A549 (cell line): ENCODE measurements at regions not wholly inside any gene's neighbourhood (a gene's known extent, or its start where the extent isn't known, plus 50 kb on each side); places are given as distances from the start of the nearest gene placed in this dataset.
"Not testable (repeated sequence)": the region's sequence is repeated elsewhere in the genome, so short reads cannot be mapped to it uniquely, and the experiment has no call there.

ENCODE experiments used
- EP300 ChIP-seq, 2 experiments: fragments of >200 bp; sonication (Bioruptor Twin); formaldehyde crosslinking; IDR thresholded peaks; 2 replicates in 1 of 2; 3 replicates in 1 of 2; pipeline ENCODE4 v1.6.1; 2016 to 2017
- JUNB ChIP-seq: fragments of >200 bp; sonication (Bioruptor Twin); formaldehyde crosslinking; IDR thresholded peaks from 2 replicates; pipeline ENCODE4 v1.6.1; 2016
- KDM1A ChIP-seq: fragments of 200-600 bp; sonication (generic); IDR thresholded peaks from 2 replicates; pipeline ENCODE4 v1.6.1; 2016; ENCODE audit warnings: low read depth, mild to moderate bottlenecking
- POLR2A ChIP-seq: IDR thresholded peaks from 2 replicates; pipeline ENCODE4 v1.6.1; 2012; ENCODE audit warnings: mild to moderate bottlenecking, low read length
- POLR2AphosphoS2 ChIP-seq: conservative IDR thresholded peaks from 2 replicates; pipeline ENCODE4 v1.6.1; 2012; ENCODE audit warnings: low read length, improper control_type of control experiment, inconsistent platforms
- RAD21 ChIP-seq, 2 experiments: fragments of >200 bp in 1 of 2; sonication (Bioruptor Twin) in 1 of 2; formaldehyde crosslinking in 1 of 2; IDR thresholded peaks in 1 of 2; conservative IDR thresholded peaks in 1 of 2; 2 replicates in 1 of 2; 3 replicates in 1 of 2; pipeline ENCODE4 v1.6.1; 2012 to 2018; ENCODE audit warnings: inconsistent platforms in 1 of 2
- TF ChIP-seq, protein P1 (sequence below): fragments of >200 bp; sonication (Bioruptor Twin); formaldehyde crosslinking; IDR thresholded peaks from 3 replicates; pipeline ENCODE4 v1.5.1; 2016
- TF ChIP-seq, protein P2 (sequence below): IDR thresholded peaks from 2 replicates; pipeline ENCODE4 v1.6.1; 2012
- TF ChIP-seq, protein P3 (sequence below): IDR thresholded peaks from 2 replicates; pipeline ENCODE4 v1.6.1; 2012
- TF ChIP-seq, protein P4 (sequence below): fragments of 200-600 bp; sonication (generic); IDR thresholded peaks from 2 replicates; pipeline ENCODE4 v1.6.1; 2016; ENCODE audit warnings: antibody characterized with exemption, mild to moderate bottlenecking, moderate library complexity

DNA sequence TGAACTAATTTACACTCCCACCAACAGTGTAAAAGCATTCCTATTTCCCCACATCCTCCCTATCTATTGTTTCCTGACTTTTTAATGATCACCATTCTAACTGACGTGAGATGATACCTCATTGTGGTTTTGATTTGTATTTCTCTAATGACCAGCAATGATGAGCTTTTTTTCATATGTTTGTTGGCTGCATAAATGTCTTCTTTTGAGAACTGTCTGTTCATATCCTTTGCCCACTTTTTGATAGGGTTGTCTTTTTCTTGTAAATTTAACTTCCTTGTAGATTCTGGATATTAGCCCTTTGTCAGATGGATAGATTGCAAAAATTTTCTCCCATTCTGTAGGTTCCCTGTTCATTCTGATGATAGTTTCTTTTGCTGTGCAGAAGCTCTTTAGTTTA is 251.3 kb downstream of the PTGER3 start:
- not testable (repeated sequence) for TF ChIP-seq POLR2A; JUNB; KDM1A; EP300 (IDR thresholded peaks at IDR 0.05); RAD21 (conservative IDR thresholded peaks at IDR 0.05 in 1 of 2, IDR thresholded peaks at IDR 0.05 in 1 of 2); POLR2AphosphoS2
- TF ChIP-seq, protein P1, sequence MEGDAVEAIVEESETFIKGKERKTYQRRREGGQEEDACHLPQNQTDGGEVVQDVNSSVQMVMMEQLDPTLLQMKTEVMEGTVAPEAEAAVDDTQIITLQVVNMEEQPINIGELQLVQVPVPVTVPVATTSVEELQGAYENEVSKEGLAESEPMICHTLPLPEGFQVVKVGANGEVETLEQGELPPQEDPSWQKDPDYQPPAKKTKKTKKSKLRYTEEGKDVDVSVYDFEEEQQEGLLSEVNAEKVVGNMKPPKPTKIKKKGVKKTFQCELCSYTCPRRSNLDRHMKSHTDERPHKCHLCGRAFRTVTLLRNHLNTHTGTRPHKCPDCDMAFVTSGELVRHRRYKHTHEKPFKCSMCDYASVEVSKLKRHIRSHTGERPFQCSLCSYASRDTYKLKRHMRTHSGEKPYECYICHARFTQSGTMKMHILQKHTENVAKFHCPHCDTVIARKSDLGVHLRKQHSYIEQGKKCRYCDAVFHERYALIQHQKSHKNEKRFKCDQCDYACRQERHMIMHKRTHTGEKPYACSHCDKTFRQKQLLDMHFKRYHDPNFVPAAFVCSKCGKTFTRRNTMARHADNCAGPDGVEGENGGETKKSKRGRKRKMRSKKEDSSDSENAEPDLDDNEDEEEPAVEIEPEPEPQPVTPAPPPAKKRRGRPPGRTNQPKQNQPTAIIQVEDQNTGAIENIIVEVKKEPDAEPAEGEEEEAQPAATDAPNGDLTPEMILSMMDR = not testable (repeated sequence)
- TF ChIP-seq, protein P2, sequence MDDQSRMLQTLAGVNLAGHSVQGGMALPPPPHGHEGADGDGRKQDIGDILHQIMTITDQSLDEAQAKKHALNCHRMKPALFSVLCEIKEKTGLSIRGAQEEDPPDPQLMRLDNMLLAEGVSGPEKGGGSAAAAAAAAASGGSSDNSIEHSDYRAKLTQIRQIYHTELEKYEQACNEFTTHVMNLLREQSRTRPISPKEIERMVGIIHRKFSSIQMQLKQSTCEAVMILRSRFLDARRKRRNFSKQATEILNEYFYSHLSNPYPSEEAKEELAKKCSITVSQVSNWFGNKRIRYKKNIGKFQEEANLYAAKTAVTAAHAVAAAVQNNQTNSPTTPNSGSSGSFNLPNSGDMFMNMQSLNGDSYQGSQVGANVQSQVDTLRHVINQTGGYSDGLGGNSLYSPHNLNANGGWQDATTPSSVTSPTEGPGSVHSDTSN = not testable (repeated sequence)
- TF ChIP-seq, protein P3, sequence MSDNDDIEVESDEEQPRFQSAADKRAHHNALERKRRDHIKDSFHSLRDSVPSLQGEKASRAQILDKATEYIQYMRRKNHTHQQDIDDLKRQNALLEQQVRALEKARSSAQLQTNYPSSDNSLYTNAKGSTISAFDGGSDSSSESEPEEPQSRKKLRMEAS = not testable (repeated sequence)
- TF ChIP-seq, protein P4, sequence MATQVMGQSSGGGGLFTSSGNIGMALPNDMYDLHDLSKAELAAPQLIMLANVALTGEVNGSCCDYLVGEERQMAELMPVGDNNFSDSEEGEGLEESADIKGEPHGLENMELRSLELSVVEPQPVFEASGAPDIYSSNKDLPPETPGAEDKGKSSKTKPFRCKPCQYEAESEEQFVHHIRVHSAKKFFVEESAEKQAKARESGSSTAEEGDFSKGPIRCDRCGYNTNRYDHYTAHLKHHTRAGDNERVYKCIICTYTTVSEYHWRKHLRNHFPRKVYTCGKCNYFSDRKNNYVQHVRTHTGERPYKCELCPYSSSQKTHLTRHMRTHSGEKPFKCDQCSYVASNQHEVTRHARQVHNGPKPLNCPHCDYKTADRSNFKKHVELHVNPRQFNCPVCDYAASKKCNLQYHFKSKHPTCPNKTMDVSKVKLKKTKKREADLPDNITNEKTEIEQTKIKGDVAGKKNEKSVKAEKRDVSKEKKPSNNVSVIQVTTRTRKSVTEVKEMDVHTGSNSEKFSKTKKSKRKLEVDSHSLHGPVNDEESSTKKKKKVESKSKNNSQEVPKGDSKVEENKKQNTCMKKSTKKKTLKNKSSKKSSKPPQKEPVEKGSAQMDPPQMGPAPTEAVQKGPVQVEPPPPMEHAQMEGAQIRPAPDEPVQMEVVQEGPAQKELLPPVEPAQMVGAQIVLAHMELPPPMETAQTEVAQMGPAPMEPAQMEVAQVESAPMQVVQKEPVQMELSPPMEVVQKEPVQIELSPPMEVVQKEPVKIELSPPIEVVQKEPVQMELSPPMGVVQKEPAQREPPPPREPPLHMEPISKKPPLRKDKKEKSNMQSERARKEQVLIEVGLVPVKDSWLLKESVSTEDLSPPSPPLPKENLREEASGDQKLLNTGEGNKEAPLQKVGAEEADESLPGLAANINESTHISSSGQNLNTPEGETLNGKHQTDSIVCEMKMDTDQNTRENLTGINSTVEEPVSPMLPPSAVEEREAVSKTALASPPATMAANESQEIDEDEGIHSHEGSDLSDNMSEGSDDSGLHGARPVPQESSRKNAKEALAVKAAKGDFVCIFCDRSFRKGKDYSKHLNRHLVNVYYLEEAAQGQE = not testable (repeated sequence)
